ENCODE measurements at regions not wholly inside any gene's neighbourhood (a gene's known extent, or its start where the extent isn't known, plus 50 kb on each side); places are given as distances from the start of the nearest gene placed in this dataset.

DNA sequence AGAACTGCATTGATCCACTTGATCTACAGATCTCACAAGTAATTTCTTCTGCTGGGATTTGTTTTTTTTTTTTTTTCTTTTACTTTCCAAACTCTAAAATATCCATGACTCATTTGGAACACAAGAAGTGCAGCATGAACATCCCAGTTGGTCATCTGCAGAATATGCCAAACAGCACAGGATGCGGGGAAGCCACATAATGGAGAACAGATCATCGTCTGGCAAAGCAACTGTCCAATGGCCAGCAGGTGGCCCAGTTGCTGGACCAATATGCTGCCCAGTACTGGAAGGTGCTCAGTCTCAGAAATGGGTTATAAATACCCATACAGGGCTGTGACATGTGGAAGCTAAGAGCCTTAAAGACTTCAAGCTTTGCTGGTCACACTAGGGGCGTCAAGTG, 221.3 kb upstream of the TAS2R1 start:
- peak; percentile 18 for DNase-seq (ENCODE audit: low spot score)
- CTCF ChIA-PET: no interaction called here
- POLR2A ChIA-PET (ENCODE audit: low non-redundant PET): no interaction called here
- no peak overlapping the region for H3K27ac ChIP-seq
- TF ChIP-seq, protein P1, sequence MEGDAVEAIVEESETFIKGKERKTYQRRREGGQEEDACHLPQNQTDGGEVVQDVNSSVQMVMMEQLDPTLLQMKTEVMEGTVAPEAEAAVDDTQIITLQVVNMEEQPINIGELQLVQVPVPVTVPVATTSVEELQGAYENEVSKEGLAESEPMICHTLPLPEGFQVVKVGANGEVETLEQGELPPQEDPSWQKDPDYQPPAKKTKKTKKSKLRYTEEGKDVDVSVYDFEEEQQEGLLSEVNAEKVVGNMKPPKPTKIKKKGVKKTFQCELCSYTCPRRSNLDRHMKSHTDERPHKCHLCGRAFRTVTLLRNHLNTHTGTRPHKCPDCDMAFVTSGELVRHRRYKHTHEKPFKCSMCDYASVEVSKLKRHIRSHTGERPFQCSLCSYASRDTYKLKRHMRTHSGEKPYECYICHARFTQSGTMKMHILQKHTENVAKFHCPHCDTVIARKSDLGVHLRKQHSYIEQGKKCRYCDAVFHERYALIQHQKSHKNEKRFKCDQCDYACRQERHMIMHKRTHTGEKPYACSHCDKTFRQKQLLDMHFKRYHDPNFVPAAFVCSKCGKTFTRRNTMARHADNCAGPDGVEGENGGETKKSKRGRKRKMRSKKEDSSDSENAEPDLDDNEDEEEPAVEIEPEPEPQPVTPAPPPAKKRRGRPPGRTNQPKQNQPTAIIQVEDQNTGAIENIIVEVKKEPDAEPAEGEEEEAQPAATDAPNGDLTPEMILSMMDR (conservative IDR thresholded peaks at IDR 0.05; ENCODE audit: low read depth): 0 out of 2 replicates have a peak, but pooled peaks have one; percentile 13

DNA sequence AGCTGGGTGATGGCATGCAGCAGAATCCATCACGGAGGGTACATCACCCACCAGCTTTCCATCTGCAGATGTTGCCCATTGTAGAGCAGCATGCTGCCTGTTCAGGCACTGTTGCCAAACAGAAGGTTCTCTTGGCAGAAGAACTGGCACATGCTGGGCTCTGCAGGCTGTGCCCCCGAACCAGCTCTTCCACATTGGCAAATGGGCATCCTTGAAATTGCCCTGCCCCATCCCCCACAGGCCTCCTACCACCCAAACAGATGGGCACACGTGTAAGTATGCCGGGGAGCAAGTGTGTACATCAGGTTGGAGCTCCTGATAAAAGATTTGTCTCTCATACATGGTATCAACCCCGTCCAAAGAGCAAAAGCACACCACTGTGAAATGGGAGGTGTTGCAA, 220.3 kb upstream of the TAS2R1 start:
- no peak overlapping the region for H3K27ac ChIP-seq
- DNase-seq (ENCODE audit: low spot score): no peak
- ChIA-PET CTCF (no interaction called here), POLR2A (ENCODE audit: low non-redundant PET) (no interaction called here)
- TF ChIP-seq, protein P1 (conservative IDR thresholded peaks at IDR 0.05; ENCODE audit: low read depth): no peak

DNA sequence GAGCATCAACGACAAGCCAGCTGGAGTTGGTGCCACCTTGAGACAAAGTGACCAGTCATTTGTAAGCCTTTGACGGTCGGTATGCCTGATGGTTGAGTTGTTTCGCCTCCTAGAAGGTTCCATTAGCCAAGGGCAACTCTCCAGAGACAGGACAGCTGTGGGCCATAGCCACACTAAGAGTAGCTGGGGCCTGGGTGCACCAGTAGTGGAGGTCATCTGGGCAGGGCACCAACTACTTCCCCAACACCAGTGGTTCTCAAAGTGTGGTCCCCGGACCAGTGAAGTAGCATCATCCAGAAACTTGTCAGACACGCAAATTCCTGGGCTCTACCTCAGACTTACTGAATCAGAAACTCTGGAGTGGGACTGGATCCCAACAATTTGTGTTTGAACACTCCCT, 217.5 kb upstream of the TAS2R1 start:
- POLR2A ChIA-PET (ENCODE audit: low non-redundant PET): no interaction called here
- TF ChIP-seq, protein P1 (conservative IDR thresholded peaks at IDR 0.05; ENCODE audit: low read depth): no peak
- DNase-seq (ENCODE audit: low spot score): no peak
- CTCF ChIA-PET: no interaction called here
- H3K27ac ChIP-seq: no peak overlapping the region

DNA sequence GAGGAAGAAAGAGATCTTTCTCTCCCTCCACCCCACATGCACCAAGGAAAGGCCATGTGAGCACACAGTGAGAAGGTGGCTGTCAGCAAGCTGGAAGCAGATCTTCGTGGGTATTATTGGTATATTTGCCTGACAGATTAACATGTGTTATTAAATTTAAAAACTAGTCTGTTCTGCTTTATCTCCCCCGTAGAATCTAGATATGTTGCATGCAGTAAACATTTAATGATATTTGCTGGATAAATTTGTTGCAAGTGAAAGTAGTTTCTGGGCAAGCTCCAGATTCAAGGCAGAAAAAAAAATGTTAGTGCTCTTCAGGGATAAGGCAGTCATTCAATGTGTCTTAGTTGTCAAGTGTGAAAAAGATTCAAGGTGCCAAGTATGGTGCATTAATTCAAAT, 215.0 kb upstream of the TAS2R1 start:
- TF ChIP-seq, protein P1 (conservative IDR thresholded peaks at IDR 0.05; ENCODE audit: low read depth): no peak
- DNase-seq (ENCODE audit: low spot score): no peak
- ChIA-PET POLR2A (ENCODE audit: low non-redundant PET) (no interaction called here), CTCF (no interaction called here)
- H3K27ac ChIP-seq: no peak overlapping the region

DNA sequence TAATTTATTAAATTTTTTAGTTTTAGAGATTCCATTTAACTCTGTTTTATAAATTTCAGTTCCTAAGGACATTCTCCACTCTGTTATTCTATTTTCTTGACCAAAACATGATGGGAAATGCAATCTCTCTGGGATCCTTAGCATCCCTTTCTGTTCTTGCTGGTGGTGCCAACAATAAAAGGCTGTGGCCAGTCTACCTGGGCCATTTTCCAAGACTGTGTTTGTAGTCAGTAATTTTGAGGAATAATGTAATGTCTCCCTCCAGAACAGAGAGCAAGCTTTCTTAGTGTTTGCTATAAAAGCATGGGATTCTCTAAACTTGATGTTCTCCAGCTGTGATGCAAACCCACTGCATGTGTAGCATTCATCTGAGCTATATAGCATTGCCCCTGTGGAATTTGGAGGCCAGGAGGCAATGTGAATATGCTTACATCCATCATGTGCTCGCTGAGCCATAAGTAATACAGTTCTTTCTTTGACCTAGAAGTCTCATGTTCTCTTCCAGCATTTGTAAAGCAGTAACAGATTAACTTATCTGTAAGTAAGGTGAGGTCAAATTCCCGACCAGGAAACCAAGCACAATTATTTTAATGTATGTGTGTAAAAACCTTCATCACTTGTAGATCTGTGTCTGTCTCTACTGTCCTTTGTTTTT, 211.5 kb upstream of the TAS2R1 start:
- TF ChIP-seq, protein P1 (conservative IDR thresholded peaks at IDR 0.05; ENCODE audit: low read depth): no peak
- ChIA-PET CTCF (no interaction called here), POLR2A (ENCODE audit: low non-redundant PET) (no interaction called here)
- no peak overlapping the region for H3K27ac ChIP-seq
- DNase-seq (ENCODE audit: low spot score): no peak

DNA sequence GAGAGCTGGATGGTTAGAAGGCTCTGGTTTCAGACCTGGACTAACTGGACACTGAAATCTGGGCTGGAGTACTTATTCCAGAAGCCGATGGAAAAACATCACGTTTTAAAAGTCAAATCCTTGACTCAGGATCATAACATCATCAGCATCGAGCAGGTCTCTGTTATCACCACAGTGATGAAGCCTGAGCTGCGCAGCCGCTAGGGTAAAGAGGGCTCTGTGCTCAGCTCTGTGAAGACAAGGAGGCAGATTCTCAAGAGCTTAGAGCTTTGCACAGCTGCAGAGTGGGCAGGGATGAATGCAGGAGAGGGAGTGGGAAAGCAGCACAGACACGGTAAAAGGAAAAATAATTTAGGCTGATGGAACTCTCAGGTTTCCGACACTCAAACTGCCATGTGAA, 208.8 kb upstream of the TAS2R1 start:
- TF ChIP-seq, protein P1 (conservative IDR thresholded peaks at IDR 0.05; ENCODE audit: low read depth): no peak
- no peak overlapping the region for H3K27ac ChIP-seq
- no peak for DNase-seq (ENCODE audit: low spot score)
- CTCF ChIA-PET: no interaction called here
- POLR2A ChIA-PET (ENCODE audit: low non-redundant PET): no interaction called here

All from RWPE1 (cell line).